ENCODE measurements at regions not wholly inside any gene's neighbourhood (a gene's known extent, or its start where the extent isn't known, plus 50 kb on each side); places are given as distances from the start of the nearest gene placed in this dataset.

- no peak for TF ChIP-seq CTCF (IDR thresholded peaks at IDR 0.05)
- no peak for TF ChIP-seq EP300 (IDR thresholded peaks at IDR 0.05)
These were observed 117.8 kb downstream of the SLC41A2 start for GRCh38 chr12:104840262-104840661.

Measured in sigmoid colon (tissue), 4 donors.